ES-I3 (cell line): ENCODE measurements at regions not wholly inside any gene's neighbourhood (a gene's known extent, or its start where the extent isn't known, plus 50 kb on each side); places are given as distances from the start of the nearest gene placed in this dataset.
"Not testable (repeated sequence)": the region's sequence is repeated elsewhere in the genome, so short reads cannot be mapped to it uniquely, and the experiment has no call there.

Experiments
- H3K36me3 ChIP-seq: 2 replicates; pipeline ENCODE4 v1.6.1; 2013; ENCODE audit warnings: mild to moderate bottlenecking, low read length, control low read depth, moderate library complexity; ENCODE audit not compliant: insufficient read depth
- H3K4me1 ChIP-seq: 2 replicates; pipeline ENCODE4 v1.6.1; 2013; ENCODE audit warnings: mild to moderate bottlenecking, control low read depth, low read length; ENCODE audit not compliant: insufficient read depth
- H3K9ac ChIP-seq: 2 replicates; pipeline ENCODE4 v1.6.1; 2013; ENCODE audit warnings: low read depth, mild to moderate bottlenecking, low read length, moderate library complexity
- H3K9me3 ChIP-seq: 2 replicates; pipeline ENCODE4 v1.6.1; 2013; ENCODE audit warnings: mild to moderate bottlenecking, low read length, moderate library complexity; ENCODE audit not compliant: control insufficient read depth, insufficient read depth

GRCh38 chr21:27365394-27365793 lies 398.5 kb upstream of the ADAMTS5 start:
- no peaks in the 10 kb centered on the region for H3K9me3 ChIP-seq

GRCh38 chr21:27363719-27364477 lies 397.0 kb upstream of the ADAMTS5 start:
- no peaks in the 10 kb centered on the region for H3K4me1 ChIP-seq
- H3K9me3 ChIP-seq: no peaks in the 10 kb centered on the region
- no peaks in the 10 kb centered on the region for H3K36me3 ChIP-seq
- no peak overlapping the region for H3K9ac ChIP-seq

More at GRCh38 chr21:27365394-27365793, 398.5 kb upstream of the ADAMTS5 start:
- no peak overlapping the region for H3K9ac ChIP-seq
- H3K36me3 ChIP-seq: no peaks in the 10 kb centered on the region
- peaks cover 7% of the 10 kb centered on the region; the same call in 1 of the 2 replicates for H3K4me1 ChIP-seq

GRCh38 chr21:27362249-27362648 lies 395.4 kb upstream of the ADAMTS5 start:
- Histone ChIP-seq H3K36me3 (no peaks in the 10 kb centered on the region), H3K4me1 (no peaks in the 10 kb centered on the region), H3K9me3 (no peaks in the 10 kb centered on the region), H3K9ac (no peak overlapping the region)

- H3K9me3 ChIP-seq: no peaks in the 10 kb centered on the region
- H3K4me1 ChIP-seq: no peaks in the 10 kb centered on the region
- no peaks in the 10 kb centered on the region for H3K36me3 ChIP-seq
- no peak overlapping the region for H3K9ac ChIP-seq
These were observed 392.3 kb upstream of the ADAMTS5 start for GRCh38 chr21:27359141-27359540.

- H3K9ac ChIP-seq: no peak overlapping the region
- no peaks in the 10 kb centered on the region for H3K9me3 ChIP-seq
- no peaks in the 10 kb centered on the region for H3K36me3 ChIP-seq
- H3K4me1 ChIP-seq: no peaks in the 10 kb centered on the region
These were observed 386.0 kb upstream of the ADAMTS5 start for GRCh38 chr21:27352885-27353284.

GRCh38 chr21:27346041-27346448 lies 379.2 kb upstream of the ADAMTS5 start:
- Histone ChIP-seq H3K9ac (no peak overlapping the region), H3K36me3 (no peaks in the 10 kb centered on the region), H3K4me1 (no peaks in the 10 kb centered on the region), H3K9me3 (no peaks in the 10 kb centered on the region)

GRCh38 chr21:27339902-27340301 lies 373.0 kb upstream of the ADAMTS5 start:
- Histone ChIP-seq H3K9ac (no peak overlapping the region), H3K36me3 (no peaks in the 10 kb centered on the region), H3K9me3 (no peaks in the 10 kb centered on the region), H3K4me1 (no peaks in the 10 kb centered on the region)

GRCh38 chr21:27338007-27338406 lies 371.1 kb upstream of the ADAMTS5 start:
- H3K9ac ChIP-seq, H3K4me1 ChIP-seq, H3K36me3 ChIP-seq, H3K9me3 ChIP-seq: not testable (repeated sequence)

- Histone ChIP-seq H3K4me1 (no peaks in the 10 kb centered on the region), H3K9me3 (no peaks in the 10 kb centered on the region), H3K36me3 (no peaks in the 10 kb centered on the region), H3K9ac (no peak overlapping the region)
These were observed 366.2 kb upstream of the ADAMTS5 start for GRCh38 chr21:27333096-27333495.

GRCh38 chr21:27329255-27329851 lies 362.5 kb upstream of the ADAMTS5 start:
- no peaks in the 10 kb centered on the region for H3K9me3 ChIP-seq
- no peak overlapping the region for H3K9ac ChIP-seq
- no peaks in the 10 kb centered on the region for H3K36me3 ChIP-seq
- no peaks in the 10 kb centered on the region; the same call in 1 of the 2 replicates for H3K4me1 ChIP-seq

- Histone ChIP-seq H3K9ac (no peak overlapping the region), H3K36me3 (no peaks in the 10 kb centered on the region), H3K4me1 (no peaks in the 10 kb centered on the region; the same call in 1 of the 2 replicates), H3K9me3 (no peaks in the 10 kb centered on the region)
These were observed 359.4 kb upstream of the ADAMTS5 start for GRCh38 chr21:27326301-27326700.

GRCh38 chr21:27323331-27323730 lies 356.4 kb upstream of the ADAMTS5 start:
- Histone ChIP-seq H3K36me3 (no peaks in the 10 kb centered on the region), H3K9ac (no peak overlapping the region), H3K9me3 (no peaks in the 10 kb centered on the region; the same call in 1 of the 2 replicates), H3K4me1 (no peaks in the 10 kb centered on the region; the same call in 1 of the 2 replicates)

GRCh38 chr21:27321791-27322190 lies 354.9 kb upstream of the ADAMTS5 start:
- H3K9me3 ChIP-seq: no peaks in the 10 kb centered on the region; the same call in 1 of the 2 replicates
- no peaks in the 10 kb centered on the region; the same call in 1 of the 2 replicates for H3K4me1 ChIP-seq
- no peak overlapping the region for H3K9ac ChIP-seq
- no peaks in the 10 kb centered on the region for H3K36me3 ChIP-seq

- Histone ChIP-seq H3K9ac (no peak overlapping the region), H3K4me1 (no peaks in the 10 kb centered on the region; the same call in 1 of the 2 replicates), H3K36me3 (no peaks in the 10 kb centered on the region), H3K9me3 (no peaks in the 10 kb centered on the region; the same call in none of the 2 replicates)
These were observed 354.0 kb upstream of the ADAMTS5 start for GRCh38 chr21:27320868-27321267.

GRCh38 chr21:27317601-27318000 lies 350.7 kb upstream of the ADAMTS5 start:
- H3K36me3 ChIP-seq, H3K4me1 ChIP-seq, H3K9me3 ChIP-seq, H3K9ac ChIP-seq: not testable (repeated sequence)
